Activated CD4-positive, alpha-beta memory T cell treated with anti-CD3 and anti-CD28 coated beads for 36 hours (primary cell): ENCODE measurements at regions not wholly inside any gene's neighbourhood (a gene's known extent, or its start where the extent isn't known, plus 50 kb on each side); places are given as distances from the start of the nearest gene placed in this dataset.
"Not testable (repeated sequence)": the region's sequence is repeated elsewhere in the genome, so short reads cannot be mapped to it uniquely, and the experiment has no call there.

Experiments used
- CTCF ChIA-PET: fragments of 350-600 bp; sonication (Branson Sonifier 250); formaldehyde crosslinking; loops from one replicate; lab custom pipeline; 2021; ENCODE audit warnings: antibody characterized with exemption, inconsistent platforms; lab: Charles Lee
- POLR2A ChIA-PET: fragments of 350-600 bp; sonication (Branson Sonifier 250); formaldehyde crosslinking; loops from one replicate; lab custom pipeline; 2021; ENCODE audit warnings: antibody characterized with exemption; lab: Charles Lee
- DNase-seq: peaks from one replicate; pipeline ENCODE4 v3.0.0-alpha.2; 2020
- H3K27ac Mint-ChIP-seq: one replicate; pipeline ENCODE4 v1.8.0; 2021; ENCODE audit warnings: mixed read lengths
- H3K27me3 Mint-ChIP-seq: one replicate; pipeline ENCODE4 v1.8.0; 2021; ENCODE audit warnings: mixed read lengths
- H3K36me3 Mint-ChIP-seq: one replicate; pipeline ENCODE4 v1.8.0; 2021; ENCODE audit warnings: mixed read lengths
- H3K4me1 Mint-ChIP-seq: one replicate; pipeline ENCODE4 v1.8.0; 2021; ENCODE audit warnings: low read depth, mixed read lengths
- H3K4me3 Mint-ChIP-seq: one replicate; pipeline ENCODE4 v1.8.0; 2021; ENCODE audit warnings: mild to moderate bottlenecking, mixed read lengths
- H3K9me3 Mint-ChIP-seq: one replicate; pipeline ENCODE4 v1.8.0; 2021; ENCODE audit warnings: mixed read lengths
- intact Hi-C: fragments of 100-400 bp; cut with micrococcal nuclease; formaldehyde crosslinking; loops from one replicate; pipeline ENCODE4 v1.15.1; 2023

GRCh38 chr4:117664706-117665444, 369.4 kb upstream of the NDST3 start:
- H3K27me3 Mint-ChIP-seq = no peaks in the 10 kb centered on the region
- H3K9me3 Mint-ChIP-seq = no peaks in the 10 kb centered on the region
- no peak for DNase-seq
- no peaks in the 10 kb centered on the region for H3K36me3 Mint-ChIP-seq
- ChIA-PET POLR2A (no interaction called here), CTCF (no interaction called here)
- intact Hi-C loops = no loop called here
- H3K4me1 Mint-ChIP-seq = no peaks in the 10 kb centered on the region
- H3K27ac Mint-ChIP-seq = no peak overlapping the region
- H3K4me3 Mint-ChIP-seq = no peak overlapping the region

GRCh38 chr4:117676153-117676552, 358.1 kb upstream of the NDST3 start:
- intact Hi-C loops = no loop called here
- Mint-ChIP-seq H3K36me3 (no peaks in the 10 kb centered on the region), H3K27ac (no peak overlapping the region), H3K9me3 (peaks cover 16% of the 10 kb centered on the region), H3K27me3 (no peaks in the 10 kb centered on the region), H3K4me1 (no peaks in the 10 kb centered on the region), H3K4me3 (no peak overlapping the region)
- CTCF ChIA-PET = no interaction called here
- POLR2A ChIA-PET = no interaction called here
- no peak for DNase-seq

GRCh38 chr4:117678861-117679260, 355.4 kb upstream of the NDST3 start:
- Mint-ChIP-seq H3K27me3 (no peaks in the 10 kb centered on the region), H3K4me3 (no peak overlapping the region), H3K36me3 (no peaks in the 10 kb centered on the region), H3K27ac (no peak overlapping the region), H3K4me1 (no peaks in the 10 kb centered on the region), H3K9me3 (peaks cover 18% of the 10 kb centered on the region)
- intact Hi-C loops = no loop called here
- ChIA-PET POLR2A (no interaction called here), CTCF (no interaction called here)
- no peak for DNase-seq

- DNase-seq = no peak
- no peaks in the 10 kb centered on the region for H3K36me3 Mint-ChIP-seq
- no peak overlapping the region for H3K27ac Mint-ChIP-seq
- peaks cover 9% of the 10 kb centered on the region for H3K9me3 Mint-ChIP-seq
- ChIA-PET CTCF (no interaction called here), POLR2A (no interaction called here)
- no peaks in the 10 kb centered on the region for H3K27me3 Mint-ChIP-seq
- H3K4me3 Mint-ChIP-seq = no peak overlapping the region
- intact Hi-C loops = no loop called here
- H3K4me1 Mint-ChIP-seq = no peaks in the 10 kb centered on the region
Observed at GRCh38 chr4:117691572-117692351, 342.5 kb upstream of the NDST3 start.

- Mint-ChIP-seq H3K4me1 (no peaks in the 10 kb centered on the region), H3K9me3 (peaks cover 9% of the 10 kb centered on the region), H3K36me3 (no peaks in the 10 kb centered on the region), H3K27ac (no peak overlapping the region), H3K27me3 (no peaks in the 10 kb centered on the region), H3K4me3 (no peak overlapping the region)
- intact Hi-C loops = no loop called here
- no peak for DNase-seq
- POLR2A ChIA-PET = no interaction called here
- CTCF ChIA-PET = no interaction called here
Observed at GRCh38 chr4:117692538-117692937, 341.7 kb upstream of the NDST3 start.

- no peak overlapping the region for H3K27ac Mint-ChIP-seq
- no peak for DNase-seq
- POLR2A ChIA-PET = no interaction called here
- CTCF ChIA-PET = no interaction called here
- H3K4me1 Mint-ChIP-seq = no peaks in the 10 kb centered on the region
- intact Hi-C loops = no loop called here
- H3K36me3 Mint-ChIP-seq = no peaks in the 10 kb centered on the region
- H3K4me3 Mint-ChIP-seq = no peak overlapping the region
- H3K27me3 Mint-ChIP-seq = no peaks in the 10 kb centered on the region
- no peaks in the 10 kb centered on the region for H3K9me3 Mint-ChIP-seq
Observed at GRCh38 chr4:117699595-117699994, 334.7 kb upstream of the NDST3 start.

- no peak for DNase-seq
- Mint-ChIP-seq H3K27ac (no peak overlapping the region), H3K4me3 (no peak overlapping the region), H3K27me3 (no peaks in the 10 kb centered on the region), H3K9me3 (no peaks in the 10 kb centered on the region), H3K36me3 (no peaks in the 10 kb centered on the region), H3K4me1 (no peaks in the 10 kb centered on the region)
- POLR2A ChIA-PET = no interaction called here
- CTCF ChIA-PET = interaction anchor here (0.6 to 1.3 kb wide), 3 partner anchors 10 to 80 kb away, joined by 3 read pairs; no protein-coding TSS in a partner anchor
- intact Hi-C loops = no loop called here
Observed at GRCh38 chr4:117700111-117700892, 334.0 kb upstream of the NDST3 start.

- Mint-ChIP-seq H3K9me3 (no peaks in the 10 kb centered on the region), H3K4me3 (no peak overlapping the region), H3K4me1 (no peaks in the 10 kb centered on the region), H3K36me3 (no peaks in the 10 kb centered on the region), H3K27ac (no peak overlapping the region), H3K27me3 (no peaks in the 10 kb centered on the region)
- ChIA-PET CTCF (no interaction called here), POLR2A (no interaction called here)
- intact Hi-C loops = no loop called here
- DNase-seq = no peak
Observed at GRCh38 chr4:117702353-117702752, 331.9 kb upstream of the NDST3 start.

- Mint-ChIP-seq H3K36me3 (no peaks in the 10 kb centered on the region), H3K4me3 (no peak overlapping the region), H3K27ac (no peak overlapping the region), H3K27me3 (no peaks in the 10 kb centered on the region), H3K9me3 (peaks cover 7% of the 10 kb centered on the region), H3K4me1 (no peaks in the 10 kb centered on the region)
- DNase-seq = no peak
- intact Hi-C loops = no loop called here
- CTCF ChIA-PET = no interaction called here
- POLR2A ChIA-PET = no interaction called here
Observed at GRCh38 chr4:117704721-117705120, 329.6 kb upstream of the NDST3 start.

- ChIA-PET CTCF (no interaction called here), POLR2A (no interaction called here)
- no peak overlapping the region for H3K4me3 Mint-ChIP-seq
- no peaks in the 10 kb centered on the region for H3K27me3 Mint-ChIP-seq
- no peak overlapping the region for H3K27ac Mint-ChIP-seq
- intact Hi-C loops = no loop called here
- H3K4me1 Mint-ChIP-seq = no peaks in the 10 kb centered on the region
- peaks cover 12% of the 10 kb centered on the region for H3K9me3 Mint-ChIP-seq
- no peak for DNase-seq
- H3K36me3 Mint-ChIP-seq = no peaks in the 10 kb centered on the region
Observed at GRCh38 chr4:117740736-117741135, 293.6 kb upstream of the NDST3 start.

- not testable (repeated sequence) for H3K36me3 Mint-ChIP-seq, H3K9me3 Mint-ChIP-seq
Observed at GRCh38 chr4:117745379-117745778, 288.9 kb upstream of the NDST3 start.

GRCh38 chr4:117755438-117755837, 278.8 kb upstream of the NDST3 start:
- intact Hi-C loops = no loop called here
- ChIA-PET POLR2A (no interaction called here), CTCF (no interaction called here)
- Mint-ChIP-seq H3K9me3 (peaks cover 22% of the 10 kb centered on the region), H3K4me1 (no peaks in the 10 kb centered on the region), H3K27me3 (no peaks in the 10 kb centered on the region), H3K27ac (no peak overlapping the region), H3K36me3 (no peaks in the 10 kb centered on the region), H3K4me3 (no peak overlapping the region)
- no peak for DNase-seq

More at GRCh38 chr4:117745379-117745778, 288.9 kb upstream of the NDST3 start:
- intact Hi-C loops, POLR2A ChIA-PET, DNase-seq, H3K27ac Mint-ChIP-seq, H3K4me1 Mint-ChIP-seq, H3K27me3 Mint-ChIP-seq, CTCF ChIA-PET, H3K4me3 Mint-ChIP-seq: not testable (repeated sequence)
